ENCODE measurements at regions not wholly inside any gene's neighbourhood (a gene's known extent, or its start where the extent isn't known, plus 50 kb on each side); places are given as distances from the start of the nearest gene placed in this dataset.

GRCh38 chr2:19799881-19800780 is 101.7 kb downstream of the TTC32 start:
- WGBS, 3 donors, result 80 to 85% (median 81%) methylated on average over 8 of the region's 8 CpGs
- DNase-seq (no peak), ATAC-seq (no peak)
- intact Hi-C loops (cut with DNase I), result no loop called here
- Histone ChIP-seq H3K27ac (no peak overlapping the region), H3K27me3 (ENCODE audit: insufficient read depth in 3 of 3, low read length in 2 of 3) (no peaks in the 10 kb centered on the region), H3K36me3 (ENCODE audit: insufficient read depth in 1 of 2, low read depth in 1 of 2) (no peaks in the 10 kb centered on the region), H3K9me3 (no peaks in the 10 kb centered on the region), H3K4me3 (no peak overlapping the region), H3K4me1 (peaks cover 17% of the 10 kb centered on the region)
- TF ChIP-seq CTCF (IDR thresholded peaks at IDR 0.05), result no peak

GRCh38 chr2:19797871-19798270 is 103.9 kb downstream of the TTC32 start:
- WGBS, 3 donors, result 73 to 86% (median 84%) methylated on average over 4 of the region's 4 CpGs
- Histone ChIP-seq H3K4me1 (peaks cover 14% of the 10 kb centered on the region), H3K27me3 (ENCODE audit: insufficient read depth in 3 of 3, low read length in 2 of 3) (no peaks in the 10 kb centered on the region), H3K4me3 (no peak overlapping the region), H3K36me3 (ENCODE audit: insufficient read depth in 1 of 2, low read depth in 1 of 2) (no peaks in the 10 kb centered on the region), H3K27ac (no peak overlapping the region), H3K9me3 (no peaks in the 10 kb centered on the region)
- no peak for TF ChIP-seq CTCF (IDR thresholded peaks at IDR 0.05)
- intact Hi-C loops (cut with DNase I), result no loop called here
- DNase-seq (no peak), ATAC-seq (no peak)

- Histone ChIP-seq H3K9me3 (no peaks in the 10 kb centered on the region), H3K4me1 (peaks cover 9% of the 10 kb centered on the region), H3K27me3 (ENCODE audit: insufficient read depth in 3 of 3, low read length in 2 of 3) (no peaks in the 10 kb centered on the region), H3K36me3 (ENCODE audit: insufficient read depth in 1 of 2, low read depth in 1 of 2) (no peaks in the 10 kb centered on the region), H3K4me3 (no peak overlapping the region), H3K27ac (no peak overlapping the region)
- no peak for TF ChIP-seq CTCF (IDR thresholded peaks at IDR 0.05)
- ATAC-seq (no peak), DNase-seq (no peak)
- intact Hi-C loops (cut with DNase I), result no loop called here
- WGBS, 3 donors, result 82 to 90% (median 83%) methylated on average over 4 of the region's 4 CpGs
These were observed 104.5 kb downstream of the TTC32 start for GRCh38 chr2:19797243-19797810.

- WGBS, 3 donors, result 74 to 83% (median 76%) methylated on average over 12 of the region's 12 CpGs
- H3K27ac ChIP-seq, result no peak overlapping the region
- peaks cover 0 to under 1% (median 0%) of the 10 kb centered on the region in 3 donors for H3K27me3 ChIP-seq (ENCODE audit: insufficient read depth in 3 of 3, low read length in 2 of 3)
- no peak for ATAC-seq
- no peaks in the 10 kb centered on the region for H3K4me1 ChIP-seq
- DNase-seq, result no peak
- no peaks in the 10 kb centered on the region for H3K9me3 ChIP-seq
- no peaks in the 10 kb centered on the region for H3K36me3 ChIP-seq (ENCODE audit: insufficient read depth in 1 of 2, low read depth in 1 of 2)
- TF ChIP-seq CTCF (IDR thresholded peaks at IDR 0.05), result no peak
- intact Hi-C loops (cut with DNase I), result no loop called here
- H3K4me3 ChIP-seq, result no peak overlapping the region
These were observed 105.6 kb downstream of the TTC32 start for GRCh38 chr2:19796035-19796695.
